HG02610 (cell line): ENCODE measurements at regions not wholly inside any gene's neighbourhood (a gene's known extent, or its start where the extent isn't known, plus 50 kb on each side); places are given as distances from the start of the nearest gene placed in this dataset.
"Not testable (repeated sequence)": the region's sequence is repeated elsewhere in the genome, so short reads cannot be mapped to it uniquely, and the experiment has no call there.

Source experiments
- ATAC-seq: cut with Tn5 transposase; IDR thresholded peaks from one replicate; pipeline ENCODE4 v1.9.1; 2021; ENCODE audit warnings: mild to moderate bottlenecking, moderate library complexity; ENCODE audit not compliant: unreplicated experiment

DNA sequence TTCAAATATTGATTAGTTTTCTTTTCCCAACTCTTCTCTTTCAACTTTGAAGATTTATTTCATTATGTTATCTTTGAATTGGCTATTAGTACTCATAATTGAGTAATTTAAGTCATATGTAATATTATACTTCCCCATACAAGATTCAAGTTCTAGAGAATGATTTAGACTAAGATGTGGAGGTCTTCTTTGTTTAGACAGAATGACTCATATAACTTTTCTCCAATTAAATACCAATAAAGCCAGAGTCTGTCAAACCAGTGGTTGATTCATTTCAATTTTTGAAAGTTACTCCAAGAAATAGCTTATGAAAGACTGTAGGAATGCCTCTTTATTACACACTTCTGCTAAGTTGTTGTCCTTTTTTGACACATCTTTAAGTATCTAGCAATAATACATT lies 115.8 kb upstream of the SLC35F3 start:
- no peak for ATAC-seq

GRCh38 chr1:233790121-233790520 lies 114.4 kb upstream of the SLC35F3 start:
- no peak for ATAC-seq

DNA sequence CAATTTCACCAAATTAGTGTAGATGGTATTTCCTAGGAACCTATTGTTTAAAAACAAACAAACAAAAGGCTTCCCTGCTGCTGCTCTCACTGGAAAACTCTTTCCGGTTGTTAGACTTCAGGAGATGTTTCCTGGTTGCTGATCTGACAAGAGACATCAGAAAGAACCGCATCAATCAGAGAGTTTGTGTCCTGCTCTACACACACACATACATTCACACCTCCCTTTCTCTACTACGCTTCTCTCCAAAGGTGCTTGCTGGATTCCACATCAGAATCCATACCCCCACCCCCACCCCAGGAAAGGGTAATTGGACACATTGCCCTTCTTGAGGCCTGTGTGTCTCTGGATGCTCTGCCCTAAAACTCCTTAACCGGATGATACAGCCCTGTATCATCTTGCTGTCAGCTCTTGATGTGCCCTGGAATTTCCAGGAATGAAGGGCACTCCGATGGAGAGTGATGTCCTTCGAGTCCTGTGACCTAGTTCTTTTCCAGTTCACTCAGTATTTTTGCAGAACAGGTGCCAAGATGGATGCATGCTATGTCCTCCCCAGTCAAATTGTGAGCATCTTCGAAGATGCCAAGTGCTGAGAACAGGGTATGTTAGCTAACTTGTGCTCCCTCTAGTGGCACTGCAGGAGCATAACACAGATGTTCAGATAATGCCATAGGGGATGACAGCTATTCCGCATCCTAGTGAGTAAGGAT lies 113.7 kb upstream of the SLC35F3 start:
- ATAC-seq: peak; percentile 77

DNA sequence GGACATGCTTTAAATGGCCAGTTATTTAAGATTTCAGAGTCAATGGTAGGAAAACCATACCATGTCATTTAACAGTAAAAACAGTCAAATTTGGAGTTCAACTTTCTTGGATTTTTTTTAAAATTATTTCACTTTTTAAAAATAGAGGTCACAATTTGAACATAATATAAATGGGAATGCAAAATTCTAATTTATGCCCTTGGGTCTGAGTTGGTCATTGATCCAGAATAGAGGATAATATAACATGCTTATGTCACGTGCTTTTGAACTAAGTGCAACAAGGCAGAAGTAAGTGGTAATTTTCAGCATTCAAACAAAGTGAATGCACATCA lies 113.1 kb upstream of the SLC35F3 start:
- ATAC-seq: no peak

GRCh38 chr1:233791721-233792120 lies 112.8 kb upstream of the SLC35F3 start:
- ATAC-seq: no peak

DNA sequence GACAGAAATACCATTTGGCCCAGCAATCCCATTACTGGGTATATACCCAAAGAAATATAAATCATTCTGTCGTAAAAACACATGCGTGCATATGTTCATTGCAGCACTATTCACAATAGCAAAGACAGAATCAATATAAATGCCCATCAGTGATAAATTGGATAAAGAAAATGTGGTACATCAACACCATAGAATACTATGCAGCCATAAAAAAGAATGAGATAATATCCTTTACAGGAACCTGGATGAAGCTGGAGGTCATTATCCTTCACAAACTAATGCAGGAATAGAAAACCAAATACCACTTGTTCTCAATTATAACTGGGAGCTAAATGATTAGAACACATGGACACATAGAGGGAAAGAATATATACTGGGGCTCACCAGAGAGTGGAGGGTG lies 109.6 kb upstream of the SLC35F3 start:
- no peak for ATAC-seq

- ATAC-seq: no peak
These were observed 108.2 kb upstream of the SLC35F3 start for GRCh38 chr1:233796146-233796783.

- ATAC-seq: no peak
These were observed 101.9 kb upstream of the SLC35F3 start for GRCh38 chr1:233802611-233803010.

DNA sequence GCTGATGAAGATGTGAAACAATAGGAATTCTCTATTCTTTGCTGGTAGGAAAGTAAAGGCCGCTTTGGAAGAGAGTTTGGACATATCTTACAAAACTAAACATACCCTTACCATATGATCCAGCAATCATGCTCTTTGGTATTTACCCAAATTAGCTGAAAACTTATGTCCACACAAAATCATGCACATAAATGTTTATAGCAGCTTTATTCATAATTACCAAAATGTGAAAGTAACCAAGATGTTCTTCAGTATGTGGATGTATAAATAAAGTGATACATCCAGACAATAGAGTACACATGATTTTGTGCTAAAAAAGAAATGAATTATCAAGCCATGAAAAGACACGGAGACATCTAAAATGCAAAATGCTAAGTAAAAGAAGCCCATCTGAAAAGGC lies 98.7 kb upstream of the SLC35F3 start:
- no peak for ATAC-seq

DNA sequence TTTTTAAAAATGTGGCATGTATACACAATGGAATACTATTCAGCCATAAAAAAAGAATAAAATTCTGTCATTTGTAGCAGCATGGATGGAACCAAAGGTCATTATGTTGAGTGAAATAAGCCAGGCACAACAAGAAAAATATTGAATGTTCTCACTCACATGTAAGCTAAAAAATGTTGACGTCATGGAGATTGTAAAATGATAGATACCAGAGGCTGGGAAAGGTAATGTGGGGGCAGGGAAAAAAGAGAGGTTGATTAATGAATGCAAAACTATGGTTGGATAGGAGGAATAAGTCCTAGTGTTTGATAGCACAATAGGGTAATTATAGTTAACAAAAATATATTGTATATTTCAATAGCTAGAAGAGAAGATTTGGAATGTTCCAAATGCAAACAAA lies 89.1 kb upstream of the SLC35F3 start:
- no peak for ATAC-seq

DNA sequence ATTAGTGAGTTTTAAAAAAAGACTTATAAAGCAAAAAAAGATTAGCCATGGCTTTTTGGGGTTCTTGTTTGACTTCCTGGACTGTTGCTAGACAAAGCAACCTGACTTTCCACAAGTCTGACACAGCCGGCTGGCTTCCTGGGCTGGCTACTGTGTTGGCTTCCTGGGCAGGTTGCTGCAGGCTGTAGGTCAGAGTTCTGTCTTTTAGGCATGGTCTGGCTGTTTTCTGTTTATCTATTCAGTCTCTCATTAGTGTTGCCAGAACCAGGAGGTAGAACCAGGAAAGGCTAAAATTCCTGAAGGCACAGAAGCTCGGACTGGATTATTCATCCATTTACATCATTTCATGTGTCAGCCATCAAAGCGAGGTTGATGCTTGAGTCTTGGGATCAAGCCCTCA lies 88.6 kb upstream of the SLC35F3 start:
- ATAC-seq: no peak

- ATAC-seq: no peak
These were observed 88.1 kb upstream of the SLC35F3 start for GRCh38 chr1:233816348-233816747.

- ATAC-seq: no peak
These were observed 85.4 kb upstream of the SLC35F3 start for GRCh38 chr1:233819042-233819441.

GRCh38 chr1:233824179-233824578 lies 80.3 kb upstream of the SLC35F3 start:
- ATAC-seq: not testable (repeated sequence)

DNA sequence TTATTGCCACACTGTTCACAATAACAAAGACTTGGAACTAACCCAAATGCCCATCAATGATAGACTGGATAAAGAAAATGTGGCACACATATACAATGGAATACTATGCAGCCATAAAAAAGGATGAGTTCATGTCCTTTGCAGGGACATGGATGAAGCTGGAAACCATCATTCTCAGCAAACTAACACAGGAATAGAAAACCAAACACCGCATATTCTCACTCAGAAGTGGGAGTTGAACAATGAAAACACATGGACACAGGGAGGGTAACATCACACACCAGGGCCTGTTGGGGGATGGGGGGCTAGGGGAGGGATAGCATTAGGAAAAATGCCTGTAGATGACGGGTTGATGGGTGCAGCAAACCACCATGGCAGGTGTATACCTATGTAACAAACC lies 76.5 kb upstream of the SLC35F3 start:
- not testable (repeated sequence) for ATAC-seq

DNA sequence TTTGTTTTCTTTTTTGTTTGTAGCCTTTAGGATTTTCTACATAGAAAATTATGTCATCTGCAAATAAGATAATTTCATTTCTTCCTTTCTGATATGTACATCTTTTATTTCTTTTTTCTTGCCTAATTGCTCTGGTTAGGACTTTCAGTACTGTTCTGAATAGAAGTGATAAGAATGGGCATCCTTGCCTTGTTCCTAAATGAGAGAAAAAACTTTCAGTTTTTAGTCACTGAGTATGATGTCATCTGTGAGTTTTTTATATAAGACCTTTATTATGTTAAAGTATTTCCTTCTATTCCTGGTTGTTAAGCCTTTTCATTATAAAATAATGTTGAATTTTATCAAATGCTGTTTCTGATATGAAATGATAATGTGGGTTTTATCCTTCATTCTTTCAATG lies 76.0 kb upstream of the SLC35F3 start:
- no peak for ATAC-seq

- ATAC-seq: no peak
These were observed 69.9 kb upstream of the SLC35F3 start for GRCh38 chr1:233834609-233835008.

GRCh38 chr1:233838207-233838606 lies 66.3 kb upstream of the SLC35F3 start:
- not testable (repeated sequence) for ATAC-seq

DNA sequence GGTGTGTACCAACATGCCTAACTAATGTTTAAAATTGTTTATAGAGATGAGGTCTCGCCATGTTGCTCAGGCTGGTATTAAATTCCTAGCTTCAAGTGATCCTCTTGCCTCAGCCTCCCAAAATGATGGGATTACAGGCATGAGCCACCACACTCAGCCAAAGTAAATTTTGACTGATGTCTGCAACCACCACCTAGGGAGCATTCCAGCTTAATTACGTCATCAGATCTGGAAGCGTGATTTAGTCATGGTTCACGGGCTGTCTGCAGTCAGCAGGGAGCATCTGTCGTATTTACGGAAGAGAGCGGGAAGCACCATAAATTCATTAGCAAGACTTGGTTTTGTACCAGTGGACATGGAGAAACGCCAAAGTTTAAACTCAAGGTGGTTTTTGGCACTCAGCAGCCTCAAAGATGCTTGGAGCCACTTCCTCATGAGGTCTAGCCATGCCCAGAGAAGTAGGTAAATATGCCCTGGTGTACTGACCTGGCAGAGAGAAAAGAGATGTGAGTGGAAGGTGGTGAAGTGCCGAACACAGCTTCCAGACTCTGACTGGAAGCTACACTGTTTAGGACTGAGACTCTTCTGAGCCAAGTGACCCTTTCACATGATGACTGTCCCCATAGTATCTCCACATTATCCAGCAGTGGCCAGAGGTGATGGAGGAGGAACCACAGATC lies 60.8 kb upstream of the SLC35F3 start:
- ATAC-seq: no peak

- ATAC-seq: no peak
These were observed 60.2 kb upstream of the SLC35F3 start for GRCh38 chr1:233844275-233844674.

DNA sequence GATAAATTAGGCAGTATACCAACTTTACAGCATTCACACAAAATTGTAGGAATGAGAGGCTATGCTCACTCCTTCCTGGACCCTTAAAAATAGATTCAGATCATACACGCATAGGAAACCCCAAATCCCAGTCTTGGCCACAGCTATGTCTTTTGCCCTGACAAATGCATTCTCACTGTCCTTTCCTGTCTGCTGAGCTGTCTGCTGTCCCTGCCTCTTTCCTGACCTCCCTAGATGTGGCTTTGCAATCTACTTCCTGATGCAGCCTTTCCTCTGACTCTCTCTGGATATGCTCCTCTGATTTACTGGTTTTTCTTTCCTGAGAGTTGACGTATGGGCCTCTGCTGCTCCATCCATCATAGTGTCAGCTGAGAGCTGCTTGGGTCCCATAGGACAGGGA lies 59.8 kb upstream of the SLC35F3 start:
- no peak for ATAC-seq
